Endothelial cell of umbilical vein (primary cell): ENCODE measurements at regions not wholly inside any gene's neighbourhood (a gene's known extent, or its start where the extent isn't known, plus 50 kb on each side); places are given as distances from the start of the nearest gene placed in this dataset.

Experiments
- BruUV-seq: library from RNA; stranded (reverse); fragments of 400-500 nt; replicated peaks from 2 replicates; lab custom pipeline; 2021; lab: Mats Ljungman, UMichigan
- CTCF ChIA-PET: fragments of 300-600, 350-600 bp; sonication (Branson Sonifier 250); formaldehyde crosslinking; loops from one replicate; lab custom pipeline; 2021; ENCODE audit warnings: antibody characterized with exemption, inconsistent platforms; lab: Charles Lee
- POLR2A ChIA-PET: fragments of 300-600, 350-600 bp; sonication (Branson Sonifier 250); formaldehyde crosslinking; loops from one replicate; lab custom pipeline; 2021; ENCODE audit warnings: antibody characterized with exemption, inconsistent platforms; lab: Charles Lee
- DNase-seq: peaks from one replicate; pipeline ENCODE4 v3.0.0-alpha.2; 2011; ENCODE audit warnings: low read depth, low spot score
- FAIRE-seq: peaks from 2 replicates; lab custom pipeline; 2011; peaks lifted over from hg19 to GRCh38; lab: Jason Lieb, UNC
- H2AFZ ChIP-seq: 2 replicates; pipeline ENCODE4 v1.6.0; 2012; ENCODE audit warnings: low read depth, low read length, control low read depth, inconsistent platforms
- H3K27ac ChIP-seq: 2 replicates; pipeline ENCODE4 v1.5.1; 2011; ENCODE audit warnings: low read depth, mild to moderate bottlenecking, control low read depth, low read length, moderate library complexity; ENCODE audit not compliant: insufficient read depth
- H3K27me3 ChIP-seq, 2 experiments: 2 replicates each; pipeline versions ENCODE4 v1.6.0 to v1.6.1; 2011; ENCODE audit warnings: low read length in 2 of 2, mixed read lengths in 1 of 2; ENCODE audit not compliant: control insufficient read depth in 2 of 2, insufficient read depth in 2 of 2
- H3K36me3 ChIP-seq, 2 experiments: 2 replicates in 1 of 2; 3 replicates in 1 of 2; pipeline ENCODE4 v1.5.1; 2011; ENCODE audit warnings: low read length in 2 of 2, mild to moderate bottlenecking in 1 of 2, moderate library complexity in 1 of 2; ENCODE audit not compliant: control insufficient read depth in 2 of 2, insufficient read depth in 2 of 2; ENCODE audit errors: extremely low read depth in 1 of 2
- H3K4me1 ChIP-seq: 3 replicates; pipeline ENCODE4 v1.5.1; 2011; ENCODE audit warnings: mild to moderate bottlenecking, low read length; ENCODE audit not compliant: control insufficient read depth, insufficient read depth; ENCODE audit errors: extremely low read depth
- H3K4me2 ChIP-seq: 2 replicates; pipeline ENCODE4 v1.6.1; 2011; ENCODE audit warnings: low read length, control low read depth, mixed read lengths; ENCODE audit not compliant: insufficient read depth
- H3K4me3 ChIP-seq, 3 experiments: fragments of 200-600 bp in 1 of 3; sonication (generic), shearing (Covaris generic) in 1 of 3; replicated peaks in 1 of 3; 2 replicates each; pipeline ENCODE4 v1.5.1; 2011 to 2016; ENCODE audit warnings: control low read depth in 3 of 3, low read length in 3 of 3, mild to moderate bottlenecking in 2 of 3, inconsistent platforms in 1 of 3, low read depth in 1 of 3, moderate library complexity in 1 of 3; ENCODE audit not compliant: insufficient read depth in 1 of 3
- H3K79me2 ChIP-seq: 2 replicates; pipeline ENCODE4 v1.6.0; 2012; ENCODE audit warnings: low read length, inconsistent platforms; ENCODE audit not compliant: control insufficient read depth, insufficient read depth
- H3K9ac ChIP-seq: replicated peaks from 2 replicates; pipeline ENCODE3; 2011; ENCODE audit warnings: low read length, control low read depth; ENCODE audit not compliant: insufficient read depth; ENCODE audit errors: extremely low read depth
- H3K9me1 ChIP-seq: replicated peaks from 3 replicates; pipeline ENCODE4 v1.6.0; 2011; ENCODE audit warnings: mild to moderate bottlenecking, low read length; ENCODE audit not compliant: control insufficient read depth, insufficient read depth; ENCODE audit errors: extremely low read depth
- H3K9me3 ChIP-seq: replicated peaks from 2 replicates; pipeline ENCODE4 v1.5.1; 2012; ENCODE audit warnings: low read length, inconsistent platforms; ENCODE audit not compliant: control insufficient read depth, insufficient read depth
- H4K20me1 ChIP-seq: replicated peaks from 2 replicates; pipeline ENCODE3; 2011; ENCODE audit warnings: mild to moderate bottlenecking, low read length; ENCODE audit not compliant: control insufficient read depth, insufficient read depth; ENCODE audit errors: extremely low read depth
- CTCF ChIP-seq, 2 donors: IDR thresholded peaks; 1 replicate in 1 of 2; 2 replicates in 1 of 2; pipeline ENCODE4 v1.5.1; 2011; ENCODE audit warnings: low read length in 2 of 2, mild to moderate bottlenecking in 2 of 2, moderate library complexity in 2 of 2, control low read depth in 1 of 2, inconsistent platforms in 1 of 2, low read depth in 1 of 2; ENCODE audit not compliant: insufficient read depth in 1 of 2; ENCODE audit errors: extremely low read depth in 1 of 2
- EZH2 ChIP-seq: IDR thresholded peaks from 2 replicates; pipeline ENCODE4 v1.6.1; 2012; ENCODE audit warnings: borderline replicate concordance, low read depth, mild to moderate bottlenecking, moderate library complexity, low read length, inconsistent platforms; ENCODE audit not compliant: severe bottlenecking
- FOS ChIP-seq: IDR thresholded peaks from 2 replicates; pipeline ENCODE4 v1.6.1; 2011; ENCODE audit warnings: mild to moderate bottlenecking, low read length, moderate library complexity, borderline replicate concordance; ENCODE audit not compliant: insufficient read depth
- GATA2 ChIP-seq: IDR thresholded peaks from 2 replicates; pipeline ENCODE4 v1.7.0; 2011; ENCODE audit warnings: low read depth, mild to moderate bottlenecking, moderate library complexity, mixed read lengths, low read length; ENCODE audit not compliant: insufficient read length, insufficient read depth
- JUN ChIP-seq: IDR thresholded peaks from 2 replicates; pipeline ENCODE4 v1.6.1; 2011; ENCODE audit warnings: borderline replicate concordance, low read depth; ENCODE audit not compliant: insufficient read length, insufficient read depth
- MYC ChIP-seq: IDR thresholded peaks from one replicate; pipeline ENCODE4 v1.6.1; 2011; ENCODE audit warnings: mild to moderate bottlenecking, low read depth, low read length
- POLR2A ChIP-seq: IDR thresholded peaks from 2 replicates; pipeline ENCODE4 v1.6.1; 2012; ENCODE audit warnings: low read depth, mild to moderate bottlenecking, control low read depth, low read length
- POLR2AphosphoS5 ChIP-seq: IDR thresholded peaks from 2 replicates; pipeline ENCODE4 v1.6.1; 2012; ENCODE audit warnings: low read depth, mild to moderate bottlenecking, control low read depth, low read length, moderate library complexity; ENCODE audit not compliant: insufficient read depth
- dilution Hi-C: fragments of 300-500 bp; cut with MboI; formaldehyde crosslinking; loops from one replicate; pipeline ENCODE4 v1.15.0; 2019; ENCODE audit warnings: low sequenced_read_pairs; ENCODE audit not compliant: extremely low pct_ligation_motif_present
- intact Hi-C: fragments of 100-400 bp; cut with micrococcal nuclease; formaldehyde crosslinking; loops from one replicate; pipeline ENCODE4 v1.10.0; 2022
- TF ChIP-seq, protein P1 (sequence below): IDR thresholded peaks from 2 replicates; pipeline ENCODE4 v1.6.1; 2011; ENCODE audit not compliant: insufficient read depth, insufficient read length

- DNase-seq (no peak), FAIRE-seq (peak; percentile 49)
- H3K4me3 ChIP-seq = no peak overlapping the region
- H3K36me3 ChIP-seq = no peaks in the 10 kb centered on the region
- ChIA-PET CTCF (interaction anchor here (1.7 kb wide), 1 partner anchor 29 kb away, joined by 3 read pairs; no protein-coding TSS in a partner anchor), POLR2A (no interaction called here)
- H3K27me3 ChIP-seq = no peaks in the 10 kb centered on the region
- H3K4me2 ChIP-seq = no peak overlapping the region
- no peaks in the 10 kb centered on the region for H3K9me3 ChIP-seq
- BruUV-seq = no TSS peak
- peak overlapping the region; percentile 9 for H2AFZ ChIP-seq
- H3K4me1 ChIP-seq = peaks cover 13% of the 10 kb centered on the region
- intact Hi-C loops (no loop called here), dilution Hi-C loops (no loop called here)
- H3K9me1 ChIP-seq = no peaks in the 10 kb centered on the region
- H3K79me2 ChIP-seq = no peaks in the 10 kb centered on the region
- H3K9ac ChIP-seq = no peak overlapping the region
- no peaks in the 10 kb centered on the region for H4K20me1 ChIP-seq
- TF ChIP-seq MYC (no peak), POLR2A (no peak), FOS (no peak), GATA2 (no peak)
- no peak overlapping the region for H3K27ac ChIP-seq
Observed at GRCh38 chr3:110391042-110391441, 680.6 kb upstream of the NECTIN3 start.

DNA sequence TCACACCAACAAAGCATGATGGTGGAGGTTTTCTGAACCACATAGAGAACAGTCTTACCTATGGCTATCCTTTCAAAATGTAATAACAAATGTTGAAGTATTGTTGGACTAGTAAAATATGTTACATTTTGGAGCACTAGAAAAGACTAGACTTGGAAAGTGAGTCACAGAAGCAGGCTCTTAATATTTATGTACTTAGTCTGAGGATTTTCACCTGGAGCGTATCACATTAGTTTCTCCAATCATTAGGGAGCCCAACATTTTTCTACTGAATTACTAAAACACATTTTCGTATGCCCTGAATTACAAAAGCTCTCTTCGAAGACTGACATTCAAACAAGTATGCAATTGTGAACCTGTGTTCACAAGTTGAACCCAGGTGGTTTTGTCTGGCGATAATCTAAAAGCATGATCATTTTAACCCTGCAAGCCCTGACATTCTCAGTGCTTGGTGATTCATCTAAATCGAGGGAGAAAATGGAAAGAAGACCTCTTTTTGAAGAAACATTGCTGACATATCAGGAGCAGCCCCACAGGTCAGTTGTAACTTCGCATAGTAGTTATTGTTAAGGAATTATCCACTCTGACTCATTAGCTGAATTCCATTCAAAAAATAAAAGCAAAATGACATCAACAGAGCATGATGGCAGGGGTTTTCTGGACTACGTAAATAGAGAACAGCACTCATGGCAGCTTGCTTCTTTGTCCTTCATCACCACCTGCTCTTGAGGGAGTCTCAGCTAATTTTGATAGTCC, 679.8 kb upstream of the NECTIN3 start:
- CTCF ChIA-PET = interaction anchor here (1.2 to 1.7 kb wide), 4 partner anchors 14 to 77 kb away, joined by 3 to 4 read pairs (median 3); no protein-coding TSS in a partner anchor
- BruUV-seq = no TSS peak

More for the DNA sequence above, 679.8 kb upstream of the NECTIN3 start:
- POLR2A ChIA-PET = no interaction called here
- H3K27me3 ChIP-seq = no peaks in the 10 kb centered on the region
- no peaks in the 10 kb centered on the region for H3K9me3 ChIP-seq
- TF ChIP-seq MYC (no peak), EZH2 (no peak), FOS (no peak), CTCF (IDR thresholded peaks at IDR 0.05; ENCODE audit: extremely low read depth in 1 of 2, insufficient read depth in 1 of 2, low read depth in 1 of 2, low read length in 2 of 2) (no peak), POLR2AphosphoS5 (no peak), GATA2 (no peak), JUN (no peak), POLR2A (no peak)
- TF ChIP-seq, protein P1, sequence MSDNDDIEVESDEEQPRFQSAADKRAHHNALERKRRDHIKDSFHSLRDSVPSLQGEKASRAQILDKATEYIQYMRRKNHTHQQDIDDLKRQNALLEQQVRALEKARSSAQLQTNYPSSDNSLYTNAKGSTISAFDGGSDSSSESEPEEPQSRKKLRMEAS = no peak
- no peak overlapping the region for H3K4me3 ChIP-seq
- intact Hi-C loops = no loop called here
- no peak overlapping the region for H3K9ac ChIP-seq
- H3K4me2 ChIP-seq = no peak overlapping the region
- H3K27ac ChIP-seq = no peak overlapping the region
- H3K79me2 ChIP-seq = no peaks in the 10 kb centered on the region
- dilution Hi-C loops = no loop called here
- DNase-seq (peak; percentile 51), FAIRE-seq (peak; percentile 8)
- peaks cover 13% of the 10 kb centered on the region for H3K4me1 ChIP-seq
- H2AFZ ChIP-seq = no peak overlapping the region
- H3K36me3 ChIP-seq = no peaks in the 10 kb centered on the region
- H3K9me1 ChIP-seq = no peaks in the 10 kb centered on the region
- no peaks in the 10 kb centered on the region for H4K20me1 ChIP-seq
